HG03354 (cell line): ENCODE measurements at regions not wholly inside any gene's neighbourhood (a gene's known extent, or its start where the extent isn't known, plus 50 kb on each side); places are given as distances from the start of the nearest gene placed in this dataset.
"Not testable (repeated sequence)": the region's sequence is repeated elsewhere in the genome, so short reads cannot be mapped to it uniquely, and the experiment has no call there.

Source experiments
- ATAC-seq: cut with Tn5 transposase; IDR thresholded peaks from one replicate; pipeline ENCODE4 v1.9.1; 2021; ENCODE audit warnings: mild to moderate bottlenecking; ENCODE audit not compliant: unreplicated experiment, poor library complexity, severe bottlenecking

- no peak for ATAC-seq
These were observed 952.7 kb downstream of the TDRD15 start for GRCh38 chr2:22076454-22076853.

- no peak for ATAC-seq
These were observed 954.9 kb downstream of the TDRD15 start for GRCh38 chr2:22078701-22079100.

GRCh38 chr2:22079583-22079982 is 955.8 kb downstream of the TDRD15 start:
- no peak for ATAC-seq

GRCh38 chr2:22086726-22087125 is 963.0 kb downstream of the TDRD15 start:
- ATAC-seq = no peak

GRCh38 chr2:22103617-22104016 is 979.8 kb downstream of the TDRD15 start:
- ATAC-seq = not testable (repeated sequence)

- ATAC-seq = no peak
These were observed 986.5 kb downstream of the TDRD15 start for GRCh38 chr2:22110244-22110651.

GRCh38 chr2:22124003-22124402 is 1000.2 kb downstream of the TDRD15 start:
- no peak for ATAC-seq

GRCh38 chr2:22126106-22126505 is 1002.3 kb downstream of the TDRD15 start:
- ATAC-seq = no peak

- ATAC-seq = no peak
These were observed 1003.2 kb downstream of the TDRD15 start for GRCh38 chr2:22126978-22127377.

- ATAC-seq = no peak
These were observed 1010.7 kb downstream of the TDRD15 start for GRCh38 chr2:22134421-22134820.

- no peak for ATAC-seq
These were observed 1012.7 kb downstream of the TDRD15 start for GRCh38 chr2:22136446-22136845.

GRCh38 chr2:22143840-22144239 is 1020.1 kb downstream of the TDRD15 start:
- ATAC-seq = no peak

- ATAC-seq = no peak
These were observed 1030.3 kb downstream of the TDRD15 start for GRCh38 chr2:22153931-22154613.

GRCh38 chr2:22156661-22157060 is 1032.9 kb downstream of the TDRD15 start:
- not testable (repeated sequence) for ATAC-seq

- no peak for ATAC-seq
These were observed 1043.5 kb downstream of the TDRD15 start for GRCh38 chr2:22167256-22167655.

GRCh38 chr2:22175003-22175402 is 1051.2 kb downstream of the TDRD15 start:
- ATAC-seq = no peak

- ATAC-seq = no peak
These were observed 1061.5 kb downstream of the TDRD15 start for GRCh38 chr2:22185251-22185650.

- not testable (repeated sequence) for ATAC-seq
These were observed 1062.6 kb downstream of the TDRD15 start for GRCh38 chr2:22186261-22186828.

GRCh38 chr2:22189893-22190480 is 1066.2 kb downstream of the TDRD15 start:
- ATAC-seq = no peak

GRCh38 chr2:22194218-22194617 is 1070.5 kb downstream of the TDRD15 start:
- ATAC-seq = no peak

GRCh38 chr2:22196806-22197205 is 1073.0 kb downstream of the TDRD15 start:
- no peak for ATAC-seq
